MCF 10A (cell line): ENCODE measurements at regions not wholly inside any gene's neighbourhood (a gene's known extent, or its start where the extent isn't known, plus 50 kb on each side); places are given as distances from the start of the nearest gene placed in this dataset.

Experiments used
- BruUV-seq: library from RNA; stranded (reverse); fragments of 400-500 nt; replicated peaks from 2 replicates; lab custom pipeline; 2021; lab: Mats Ljungman, UMichigan
- CTCF ChIA-PET: fragments of 300-600 bp; sonication (Branson Sonifier 250); formaldehyde crosslinking; extraction: SDS; loops from one replicate; lab custom pipeline; 2021; ENCODE audit warnings: antibody characterized with exemption, inconsistent platforms; lab: Yijun Ruan, JAX
- POLR2A ChIA-PET: fragments of 300-600, 350-650 bp; sonication (Branson Sonifier 250); formaldehyde crosslinking; extraction: SDS; loops from one replicate; lab custom pipeline; 2020; ENCODE audit warnings: antibody characterized with exemption, inconsistent platforms; lab: Yijun Ruan, JAX
- DNase-seq: peaks from one replicate; pipeline ENCODE4 v3.0.0-alpha.2; 2018; ENCODE audit not compliant: unreplicated experiment
- H3K27ac Mint-ChIP-seq: one replicate; pipeline ENCODE4 v1.8.0; 2022; ENCODE audit warnings: mild to moderate bottlenecking, low read depth, mixed read lengths; ENCODE audit not compliant: unreplicated experiment
- H3K27me3 Mint-ChIP-seq: one replicate; pipeline ENCODE4 v1.8.0; 2022; ENCODE audit warnings: mixed read lengths; ENCODE audit not compliant: insufficient read depth, unreplicated experiment
- H3K36me3 Mint-ChIP-seq: one replicate; pipeline ENCODE4 v1.8.0; 2022; ENCODE audit warnings: mild to moderate bottlenecking, moderate library complexity, mixed read lengths; ENCODE audit not compliant: insufficient read depth, unreplicated experiment
- H3K4me1 Mint-ChIP-seq: one replicate; pipeline ENCODE4 v1.8.0; 2022; ENCODE audit warnings: mixed read lengths; ENCODE audit not compliant: insufficient read depth, unreplicated experiment
- H3K4me3 Mint-ChIP-seq: one replicate; pipeline ENCODE4 v1.8.0; 2022; ENCODE audit warnings: mild to moderate bottlenecking, moderate library complexity, mixed read lengths; ENCODE audit not compliant: unreplicated experiment
- H3K9me3 Mint-ChIP-seq: one replicate; pipeline ENCODE4 v1.8.0; 2022; ENCODE audit warnings: mixed read lengths; ENCODE audit not compliant: unreplicated experiment
- CTCF ChIP-seq: fragments of 200-600 bp; IDR thresholded peaks from one replicate; pipeline ENCODE4 v1.8.0; 2022; ENCODE audit warnings: antibody characterized with exemption, mild to moderate bottlenecking; ENCODE audit not compliant: unreplicated experiment
- intact Hi-C: fragments of 100-400 bp; cut with micrococcal nuclease; formaldehyde crosslinking; loops from 2 replicates; pipeline ENCODE4 v1.14.1; 2022

- no peaks in the 10 kb centered on the region for H3K4me1 Mint-ChIP-seq
- CTCF ChIA-PET = interaction anchor here (0.6 to 1.4 kb wide), 4 partner anchors 13 to 1614 kb away, joined by 4 to 7 read pairs (median 4); no protein-coding TSS in a partner anchor
- BruUV-seq = no TSS peak
Observed at GRCh38 chr7:95700917-95701316, 71.4 kb upstream of the DYNC1I1 start.

GRCh38 chr7:95694334-95694733, 78.0 kb upstream of the DYNC1I1 start:
- no peak for TF ChIP-seq CTCF
- Mint-ChIP-seq H3K36me3 (no peaks in the 10 kb centered on the region), H3K27ac (no peak overlapping the region), H3K4me3 (no peak overlapping the region), H3K9me3 (no peaks in the 10 kb centered on the region), H3K4me1 (peaks cover 15% of the 10 kb centered on the region), H3K27me3 (peaks cover 50% of the 10 kb centered on the region)
- BruUV-seq = no TSS peak
- intact Hi-C loops = loop anchor here (5.0 kb wide), 1 partner anchor 1247 kb away; no protein-coding TSS in a partner anchor
- POLR2A ChIA-PET = no interaction called here
- no peak for DNase-seq
- CTCF ChIA-PET = interaction anchor here (1.5 kb wide), 2 partner anchors 149 to 166 kb away, joined by 6 to 7 read pairs; no protein-coding TSS in a partner anchor

More at GRCh38 chr7:95700917-95701316, 71.4 kb upstream of the DYNC1I1 start:
- H3K4me3 Mint-ChIP-seq = no peak overlapping the region
- TF ChIP-seq CTCF = no peak
- DNase-seq = no peak
- intact Hi-C loops = no loop called here
- H3K27ac Mint-ChIP-seq = no peak overlapping the region
- no peaks in the 10 kb centered on the region for H3K9me3 Mint-ChIP-seq
- POLR2A ChIA-PET = interaction anchor here (1.0 kb wide), 1 partner anchor 9 kb away, joined by 3 read pairs; no protein-coding TSS in a partner anchor
- H3K36me3 Mint-ChIP-seq = no peaks in the 10 kb centered on the region
- peaks cover 100% of the 10 kb centered on the region for H3K27me3 Mint-ChIP-seq

- DNase-seq = peak; percentile 46
- peaks cover 21% of the 10 kb centered on the region for H3K4me1 Mint-ChIP-seq
- H3K9me3 Mint-ChIP-seq = no peaks in the 10 kb centered on the region
- H3K27ac Mint-ChIP-seq = no peak overlapping the region
- TF ChIP-seq CTCF = no peak
- H3K36me3 Mint-ChIP-seq = peaks cover 5% of the 10 kb centered on the region
- BruUV-seq = no TSS peak
- CTCF ChIA-PET = interaction anchor here (1.5 to 8.6 kb wide), 3 partner anchors 149 to 166 kb away, joined by 6 to 1114 read pairs (median 7); no protein-coding TSS in a partner anchor
- POLR2A ChIA-PET = no interaction called here
- intact Hi-C loops = loop anchor here (5.0 kb wide), 1 partner anchor 1246 kb away; no protein-coding TSS in a partner anchor
- peaks cover 44% of the 10 kb centered on the region for H3K27me3 Mint-ChIP-seq
- H3K4me3 Mint-ChIP-seq = no peak overlapping the region
Observed at GRCh38 chr7:95693551-95694333, 78.6 kb upstream of the DYNC1I1 start.

- peaks cover 22% of the 10 kb centered on the region for H3K4me1 Mint-ChIP-seq
- peak; percentile 83 for DNase-seq
- POLR2A ChIA-PET = interaction anchor here (0.6 to 7.3 kb wide), 7 partner anchors 10 to 1179 kb away, joined by 3 to 59 read pairs (median 3); no protein-coding TSS in a partner anchor
- no peak for TF ChIP-seq CTCF
- peak overlapping the region; percentile 46 for H3K27ac Mint-ChIP-seq
- no TSS peak for BruUV-seq
- peaks cover 21% of the 10 kb centered on the region for H3K27me3 Mint-ChIP-seq
- no peaks in the 10 kb centered on the region for H3K9me3 Mint-ChIP-seq
- CTCF ChIA-PET = interaction anchor here (0.5 to 8.6 kb wide), 29 partner anchors 10 to 1598 kb away, joined by 3 to 1114 read pairs (median 5); partner anchors contain the start of gene PDK4
- H3K36me3 Mint-ChIP-seq = peaks cover 6% of the 10 kb centered on the region
- no peak overlapping the region for H3K4me3 Mint-ChIP-seq
- intact Hi-C loops = loop anchor here (5.0 kb wide), 1 partner anchor 1244 kb away; no protein-coding TSS in a partner anchor
Observed at GRCh38 chr7:95691464-95691863, 80.9 kb upstream of the DYNC1I1 start.
